Gastroesophageal sphincter (tissue), 4 donors: ENCODE measurements at regions not wholly inside any gene's neighbourhood (a gene's known extent, or its start where the extent isn't known, plus 50 kb on each side); places are given as distances from the start of the nearest gene placed in this dataset.

Source experiments
- ATAC-seq: fragments of 150-250 bp; one replicate; pipeline ENCODE4 v1.9.1; 2016; ENCODE audit warnings: mild to moderate bottlenecking, moderate library complexity
- H3K27ac ChIP-seq, 4 donors: fragments of 200-600 bp; sonication (generic) in 3 of 4; 1 replicate in 3 of 4; 2 replicates in 1 of 4; pipeline ENCODE4 v1.5.1; 2016 to 2019
- H3K27me3 ChIP-seq: fragments of 200-600 bp; sonication (generic); one replicate; pipeline ENCODE4 v1.5.1; 2019
- H3K36me3 ChIP-seq, 2 donors: fragments of 200-600 bp; sonication (generic); one replicate each; pipeline ENCODE4 v1.5.1; 2019; ENCODE audit warnings: control low read depth in 1 of 2
- H3K4me1 ChIP-seq, 3 donors: fragments of 200-600 bp; sonication (generic); 1 replicate in 2 of 3; 2 replicates in 1 of 3; pipeline ENCODE4 v1.5.1; 2016 to 2019; ENCODE audit warnings: control low read depth in 2 of 3
- H3K4me3 ChIP-seq, 2 donors: fragments of 200-600 bp; sonication (generic); one replicate each; pipeline ENCODE4 v1.5.1; 2019; ENCODE audit warnings: mild to moderate bottlenecking in 1 of 2, moderate library complexity in 1 of 2
- H3K9me3 ChIP-seq, 3 donors: fragments of 200-600 bp; sonication (generic); one replicate each; pipeline ENCODE4 v1.5.1; 2017 to 2019; ENCODE audit warnings: control low read depth in 2 of 3
- CTCF ChIP-seq, 4 experiments: fragments of 200-600 bp in 2 of 4; fragments of 450-650 bp in 2 of 4; sonication (generic) in 1 of 4; IDR thresholded peaks; one replicate each; pipeline ENCODE4 v1.5.1; 2017 to 2019; ENCODE audit warnings: antibody characterized with exemption in 4 of 4, mild to moderate bottlenecking in 2 of 4, moderate library complexity in 2 of 4
- EP300 ChIP-seq: sonication (generic); formaldehyde crosslinking; IDR thresholded peaks from one replicate; pipeline ENCODE4 v1.6.1; 2017; ENCODE audit warnings: antibody characterized with exemption, mild to moderate bottlenecking
- POLR2A ChIP-seq, 2 donors: fragments of 450-650 bp; IDR thresholded peaks; one replicate each; pipeline ENCODE4 v1.6.1; 2017; ENCODE audit warnings: antibody characterized with exemption in 2 of 2, mild to moderate bottlenecking in 2 of 2, moderate library complexity in 1 of 2
- POLR2AphosphoS5 ChIP-seq: sonication (generic); formaldehyde crosslinking; IDR thresholded peaks from one replicate; pipeline ENCODE4 v1.6.1; 2017; ENCODE audit warnings: antibody characterized with exemption
- WGBS, 2 donors: methylation state at CpG; one replicate each; pipeline ENCODE4 v1.1.5; 2018; ENCODE audit warnings: low coverage in 1 of 2; 5-methylcytosine and 5-hydroxymethylcytosine counted together

- Histone ChIP-seq H3K4me3 (no peak overlapping the region), H3K36me3 (no peaks in the 10 kb centered on the region), H3K9me3 (no peaks in the 10 kb centered on the region), H3K27me3 (no peaks in the 10 kb centered on the region), H3K4me1 (peaks cover 0 to 17% (median 0%) of the 10 kb centered on the region in 3 donors), H3K27ac (no peak overlapping the region)
- TF ChIP-seq EP300 (no peak), POLR2AphosphoS5 (no peak), POLR2A (IDR thresholded peaks at IDR 0.05) (no peak), CTCF (IDR thresholded peaks at IDR 0.05) (no peak)
- 92 to 100% methylated on average over 2 of the region's 2 CpGs for WGBS, 2 donors
- no peak for ATAC-seq
Observed at GRCh38 chr15:95021816-95022215, 790.5 kb downstream of the MCTP2 start.

- H3K4me3 ChIP-seq, result no peak overlapping the region
- no peak overlapping the region for H3K27ac ChIP-seq
- H3K4me1 ChIP-seq, result no peaks in the 10 kb centered on the region
- WGBS, 2 donors, result 54 to 90% methylated on average over 1 to 2 of the region's 2 CpGs
- no peaks in the 10 kb centered on the region for H3K27me3 ChIP-seq
- no peak for ATAC-seq
- no peaks in the 10 kb centered on the region for H3K9me3 ChIP-seq
- peak in 3 of 4 experiments; percentile 13 to 47 (median 18) for TF ChIP-seq CTCF (IDR thresholded peaks at IDR 0.05)
- TF ChIP-seq EP300, result no peak
- no peak for TF ChIP-seq POLR2AphosphoS5
- no peak for TF ChIP-seq POLR2A (IDR thresholded peaks at IDR 0.05)
- no peaks in the 10 kb centered on the region for H3K36me3 ChIP-seq
Observed at GRCh38 chr15:95024351-95024750, 793.0 kb downstream of the MCTP2 start.

GRCh38 chr15:95025924-95026728 is 794.8 kb downstream of the MCTP2 start:
- no peaks in the 10 kb centered on the region for H3K27me3 ChIP-seq
- H3K4me1 ChIP-seq, result no peaks in the 10 kb centered on the region
- peak; percentile 7 for ATAC-seq
- WGBS, 2 donors, result 91 to 92% methylated on average over 5 of the region's 5 CpGs
- H3K9me3 ChIP-seq, result peaks cover 0 to 7% (median 0%) of the 10 kb centered on the region in 3 donors
- H3K36me3 ChIP-seq, result no peaks in the 10 kb centered on the region
- TF ChIP-seq EP300 (no peak), CTCF (IDR thresholded peaks at IDR 0.05) (peak; percentile 14 to 61 (median 24))
- H3K27ac ChIP-seq, result no peak overlapping the region
- H3K4me3 ChIP-seq, result no peak overlapping the region

GRCh38 chr15:95027981-95028380 is 796.6 kb downstream of the MCTP2 start:
- WGBS, 2 donors, result 72 to 92% methylated on average over 3 of the region's 3 CpGs
- TF ChIP-seq POLR2A (IDR thresholded peaks at IDR 0.05), result no peak
- TF ChIP-seq EP300, result no peak
- no peak for TF ChIP-seq POLR2AphosphoS5
- no peaks in the 10 kb centered on the region for H3K4me1 ChIP-seq
- peaks cover 0 to 10% (median 0%) of the 10 kb centered on the region in 3 donors for H3K9me3 ChIP-seq
- no peaks in the 10 kb centered on the region for H3K27me3 ChIP-seq
- ATAC-seq, result no peak
- no peak overlapping the region for H3K4me3 ChIP-seq
- H3K27ac ChIP-seq, result no peak overlapping the region
- no peaks in the 10 kb centered on the region for H3K36me3 ChIP-seq

GRCh38 chr15:95032156-95032555 is 800.8 kb downstream of the MCTP2 start:
- WGBS, 2 donors, result 81 to 94% methylated on average over 2 of the region's 2 CpGs
- no peak overlapping the region for H3K4me3 ChIP-seq
- H3K9me3 ChIP-seq, result peaks cover 0 to 10% (median 0%) of the 10 kb centered on the region in 3 donors
- H3K27ac ChIP-seq, result no peak overlapping the region
- TF ChIP-seq CTCF (IDR thresholded peaks at IDR 0.05) (no peak), POLR2A (IDR thresholded peaks at IDR 0.05) (no peak), POLR2AphosphoS5 (no peak), EP300 (no peak)
- no peak for ATAC-seq
- no peaks in the 10 kb centered on the region for H3K4me1 ChIP-seq
- no peaks in the 10 kb centered on the region for H3K27me3 ChIP-seq
- no peaks in the 10 kb centered on the region for H3K36me3 ChIP-seq
